Pons (tissue), 1 donor: ENCODE measurements at regions not wholly inside any gene's neighbourhood (a gene's known extent, or its start where the extent isn't known, plus 50 kb on each side); places are given as distances from the start of the nearest gene placed in this dataset.

ENCODE experiments used
- DNase-seq: peaks from one replicate; pipeline ENCODE4 v3.0.0-alpha.2; 2016; ENCODE audit warnings: low spot score

GRCh38 chr4:176443117-176443516 is 123.4 kb downstream of the SPCS3 start:
- no peak for DNase-seq

- no peak for DNase-seq
Observed at GRCh38 chr4:176443646-176444409, 124.1 kb downstream of the SPCS3 start.

- no peak for DNase-seq
Observed at GRCh38 chr4:176444741-176445140, 125.0 kb downstream of the SPCS3 start.

- DNase-seq, result no peak
Observed at GRCh38 chr4:176448761-176449160, 129.0 kb downstream of the SPCS3 start.

DNA sequence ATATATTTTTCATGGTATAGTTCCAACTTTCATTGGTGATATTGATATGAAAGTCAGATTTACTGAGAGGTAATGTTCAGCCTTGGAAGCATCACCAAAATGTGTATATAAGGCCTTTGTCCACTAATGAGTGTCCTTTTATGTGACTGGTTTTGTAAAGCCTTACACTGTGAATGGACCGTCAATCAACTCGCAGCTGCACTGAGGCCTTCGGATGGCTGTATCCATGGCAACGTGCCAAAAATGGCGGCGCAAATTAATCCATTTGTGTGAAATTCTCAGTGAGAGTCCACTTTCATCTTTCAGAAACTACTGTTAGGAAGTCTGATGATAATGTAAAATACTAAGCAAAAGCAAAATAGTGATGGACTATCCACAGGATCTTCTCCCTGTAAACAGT is 131.7 kb downstream of the SPCS3 start:
- peak; percentile 93 for DNase-seq

DNA sequence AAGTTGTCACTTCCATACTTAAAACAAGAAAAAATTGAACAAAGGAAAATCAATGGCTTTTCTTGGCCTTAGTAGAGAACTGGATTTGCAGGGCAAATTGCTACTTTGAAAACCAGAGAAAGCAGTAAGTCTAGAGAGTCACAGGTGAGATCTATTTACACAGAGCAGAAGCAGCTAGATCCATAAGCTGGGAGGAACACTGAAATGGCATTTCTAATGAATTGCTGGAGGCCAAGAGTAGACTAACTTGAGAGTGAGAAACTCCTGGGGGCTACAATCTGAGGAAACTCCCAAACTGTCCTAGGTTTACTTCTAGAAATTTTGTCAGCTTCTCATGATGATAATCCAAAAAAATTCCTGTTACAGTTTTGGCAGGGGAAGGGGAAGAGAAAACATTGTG is 133.3 kb downstream of the SPCS3 start:
- DNase-seq, result no peak

DNA sequence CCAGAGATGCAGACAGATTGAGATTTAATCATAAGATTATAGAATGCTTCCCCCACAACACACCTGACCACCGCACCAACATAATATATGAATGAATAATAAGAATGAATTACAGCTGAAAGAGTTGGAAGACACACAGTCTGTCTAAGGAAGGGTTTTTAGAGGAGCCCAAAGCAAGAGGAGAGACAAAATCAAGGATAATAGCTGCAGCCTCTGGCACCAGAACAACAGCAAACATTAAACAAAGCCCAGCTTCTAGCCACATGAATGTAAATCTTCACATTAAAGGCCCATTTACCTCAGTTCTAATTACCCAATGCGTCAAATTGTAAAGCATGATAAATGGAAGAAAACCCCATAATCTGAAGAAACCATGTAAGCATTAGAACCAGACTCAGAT is 133.9 kb downstream of the SPCS3 start:
- no peak for DNase-seq

DNA sequence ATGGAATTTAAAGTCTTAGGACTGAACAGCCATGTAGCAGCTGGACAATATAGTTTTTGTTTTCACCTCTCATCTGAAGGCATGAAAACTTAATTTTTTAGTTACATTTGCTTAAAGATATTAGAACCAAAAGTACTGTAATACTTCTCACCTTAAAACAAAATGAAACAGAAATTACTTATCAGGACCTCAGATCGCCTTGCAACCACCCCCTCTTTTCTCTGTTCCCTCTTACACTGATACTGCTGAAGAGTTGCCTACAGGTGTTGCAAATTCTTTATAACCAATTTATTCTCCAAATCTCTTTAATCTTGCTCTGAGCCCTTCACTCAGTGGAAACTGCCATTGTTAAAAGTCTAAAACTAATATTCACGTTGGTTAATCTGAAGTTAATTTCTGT is 145.0 kb downstream of the SPCS3 start:
- DNase-seq, result no peak

GRCh38 chr4:176467001-176467400 is 147.2 kb downstream of the SPCS3 start:
- DNase-seq, result no peak

DNA sequence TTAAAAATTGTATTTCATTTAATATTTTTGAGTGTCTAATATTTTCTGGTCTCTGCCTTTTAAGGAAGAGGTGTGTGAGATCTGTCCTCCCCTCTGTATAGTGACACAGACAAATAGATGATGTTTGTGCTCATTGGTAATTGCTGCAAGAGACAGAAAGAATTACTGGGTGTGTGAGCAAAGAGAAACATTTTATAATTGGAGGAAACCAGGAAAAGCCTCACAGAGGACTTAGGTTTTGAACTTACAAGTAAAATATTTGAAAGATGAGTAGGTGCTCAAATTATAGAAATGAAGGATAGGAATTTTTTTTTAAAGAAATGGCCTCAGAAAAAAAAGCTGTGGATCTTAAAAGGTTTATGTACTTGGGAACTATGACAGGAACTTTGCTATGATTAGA is 149.8 kb downstream of the SPCS3 start:
- no peak for DNase-seq

GRCh38 chr4:176470671-176471070 is 150.9 kb downstream of the SPCS3 start:
- no peak for DNase-seq

GRCh38 chr4:176475067-176475466 is 155.3 kb downstream of the SPCS3 start:
- DNase-seq, result no peak

GRCh38 chr4:176478076-176478475 is 158.3 kb downstream of the SPCS3 start:
- no peak for DNase-seq

GRCh38 chr4:176479767-176480166 is 160.0 kb downstream of the SPCS3 start:
- DNase-seq, result no peak

DNA sequence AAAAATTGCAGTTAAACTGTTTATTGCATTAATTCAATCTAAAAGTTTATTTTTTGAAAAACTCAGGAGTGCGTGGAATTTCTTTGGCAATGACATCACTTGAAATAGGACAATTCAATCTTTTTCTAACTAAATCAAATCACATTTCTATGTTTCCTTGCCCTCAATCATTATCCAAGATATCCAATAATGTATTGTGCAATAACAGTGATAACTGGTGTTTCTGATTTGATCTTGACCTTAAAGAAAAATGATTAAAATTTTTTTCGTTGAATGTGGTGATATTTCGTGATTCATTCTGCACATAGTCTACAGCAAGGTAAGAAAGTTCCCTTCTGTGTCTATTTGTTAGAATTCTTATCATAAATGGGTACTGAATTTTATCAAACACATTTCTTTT is 163.2 kb downstream of the SPCS3 start:
- DNase-seq, result no peak

- no peak for DNase-seq
Observed at GRCh38 chr4:176484301-176484984, 164.7 kb downstream of the SPCS3 start.

GRCh38 chr4:176489001-176489400 is 169.2 kb downstream of the SPCS3 start:
- no peak for DNase-seq

DNA sequence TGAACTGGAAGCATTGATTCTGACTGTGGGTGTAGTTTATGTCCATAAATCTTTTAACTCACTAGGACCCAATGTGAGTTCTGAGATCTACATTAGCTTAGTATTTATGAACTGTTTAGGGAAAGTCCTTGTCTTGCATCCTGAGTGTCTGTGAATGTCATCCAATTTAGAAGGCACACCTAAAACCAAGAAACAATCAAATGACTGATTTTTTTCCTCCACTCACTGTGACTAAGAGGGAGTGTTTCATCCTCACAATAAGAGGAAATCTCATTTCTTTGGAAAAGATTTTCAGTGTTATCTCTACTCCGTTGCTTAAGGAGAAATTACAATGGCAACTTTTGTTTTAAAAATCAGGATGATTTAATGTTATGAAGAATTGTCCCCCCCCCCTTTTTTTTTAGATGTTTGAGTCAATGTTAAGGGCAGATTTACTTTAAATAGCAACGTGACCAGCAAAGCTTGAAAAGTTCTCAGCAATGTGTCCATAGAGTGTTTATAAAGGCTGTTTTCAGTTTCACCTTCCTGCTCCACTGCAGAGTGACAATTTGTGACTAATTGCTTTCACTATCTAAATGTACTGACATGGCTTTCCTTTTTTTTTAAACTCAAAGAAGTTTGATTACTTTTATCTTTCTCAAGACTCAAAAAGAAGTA is 173.0 kb downstream of the SPCS3 start:
- no peak for DNase-seq

GRCh38 chr4:176498617-176499256 is 179.0 kb downstream of the SPCS3 start:
- DNase-seq, result no peak

DNA sequence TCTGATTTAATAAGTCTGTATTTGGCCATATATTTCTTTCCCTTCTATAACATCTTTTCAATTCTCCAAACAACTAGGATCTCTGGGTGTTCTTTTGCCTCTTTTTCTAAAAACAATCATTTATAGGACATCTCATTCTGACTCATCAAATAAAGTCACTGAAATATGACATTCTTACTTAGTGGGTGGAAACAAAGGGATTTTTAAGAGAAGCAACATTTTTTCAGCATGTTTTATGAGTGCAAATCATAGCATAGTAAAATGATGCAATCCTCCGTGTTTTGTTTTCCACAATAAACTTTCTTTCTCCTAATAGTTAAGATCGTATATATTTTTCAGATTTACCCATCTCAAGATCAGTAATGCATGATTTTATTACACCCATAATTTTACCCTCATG is 179.8 kb downstream of the SPCS3 start:
- DNase-seq, result no peak

DNA sequence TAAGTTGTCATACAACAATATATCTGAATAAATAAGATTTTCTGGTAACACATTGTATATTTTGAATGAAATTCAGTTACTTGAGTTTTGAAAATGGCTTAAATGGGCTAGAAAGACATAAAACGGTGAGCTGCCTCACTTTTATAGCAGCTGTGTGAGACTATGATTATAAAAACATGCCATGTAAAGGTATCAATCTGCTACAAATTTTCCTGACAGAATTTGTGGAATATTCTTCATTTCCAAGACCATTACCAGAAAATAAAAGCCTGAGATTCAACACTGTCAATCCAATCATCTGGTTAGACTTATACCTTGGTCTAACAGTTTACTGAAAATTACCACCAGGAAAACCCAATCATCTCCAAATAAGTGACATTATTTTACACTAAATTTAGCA is 181.1 kb downstream of the SPCS3 start:
- no peak for DNase-seq

- no peak for DNase-seq
Observed at GRCh38 chr4:176504118-176504517, 184.4 kb downstream of the SPCS3 start.
